ENCODE measurements at regions not wholly inside any gene's neighbourhood (a gene's known extent, or its start where the extent isn't known, plus 50 kb on each side); places are given as distances from the start of the nearest gene placed in this dataset.

GRCh38 chr2:57842531-57842930 lies 204.1 kb upstream of the VRK2 start:
- Histone ChIP-seq H3K27ac (no peak overlapping the region), H3K27me3 (replicated peaks; ENCODE audit: insufficient read depth) (no peaks in the 10 kb centered on the region), H3K9me3 (no peaks in the 10 kb centered on the region), H3K36me3 (no peaks in the 10 kb centered on the region), H3K4me3 (no peak overlapping the region), H3K4me1 (replicated peaks) (no peaks in the 10 kb centered on the region)
- TF ChIP-seq CTCF (IDR thresholded peaks at IDR 0.05) (no peak), POLR2AphosphoS5 (IDR thresholded peaks at IDR 0.05) (no peak), POLR2A (IDR thresholded peaks at IDR 0.05) (no peak)
- 100% methylated on average over 1 of the region's 1 CpG for WGBS
- intact Hi-C loops (cut with DNase I): no loop called here
- no peak for DNase-seq (ENCODE audit: low spot score)

GRCh38 chr2:57843158-57843557 lies 203.4 kb upstream of the VRK2 start:
- no peak for DNase-seq (ENCODE audit: low spot score)
- intact Hi-C loops (cut with DNase I): no loop called here
- Histone ChIP-seq H3K27ac (no peak overlapping the region), H3K36me3 (no peaks in the 10 kb centered on the region), H3K9me3 (no peaks in the 10 kb centered on the region), H3K4me1 (replicated peaks) (no peaks in the 10 kb centered on the region), H3K27me3 (replicated peaks; ENCODE audit: insufficient read depth) (no peaks in the 10 kb centered on the region), H3K4me3 (no peak overlapping the region)
- TF ChIP-seq CTCF (IDR thresholded peaks at IDR 0.05): no peak
- no peak for TF ChIP-seq POLR2A (IDR thresholded peaks at IDR 0.05)
- no peak for TF ChIP-seq POLR2AphosphoS5 (IDR thresholded peaks at IDR 0.05)
- 84% methylated on average over 3 of the region's 3 CpGs for WGBS

GRCh38 chr2:57848723-57849122 lies 197.9 kb upstream of the VRK2 start:
- 81% methylated on average over 4 of the region's 4 CpGs for WGBS

GRCh38 chr2:57849843-57850242 lies 196.8 kb upstream of the VRK2 start:
- H3K27ac ChIP-seq: no peak overlapping the region
- TF ChIP-seq POLR2A (IDR thresholded peaks at IDR 0.05) (no peak), CTCF (IDR thresholded peaks at IDR 0.05) (no peak), POLR2AphosphoS5 (IDR thresholded peaks at IDR 0.05) (no peak)
- no peaks in the 10 kb centered on the region for H3K4me1 ChIP-seq (replicated peaks)
- no peaks in the 10 kb centered on the region for H3K36me3 ChIP-seq
- no peak overlapping the region for H3K4me3 ChIP-seq
- no peaks in the 10 kb centered on the region for H3K27me3 ChIP-seq (replicated peaks; ENCODE audit: insufficient read depth)
- DNase-seq (ENCODE audit: low spot score): no peak
- no peaks in the 10 kb centered on the region for H3K9me3 ChIP-seq
- intact Hi-C loops (cut with DNase I): no loop called here
- 100% methylated on average over 3 of the region's 3 CpGs for WGBS

More at GRCh38 chr2:57848723-57849122, 197.9 kb upstream of the VRK2 start:
- Histone ChIP-seq H3K36me3 (no peaks in the 10 kb centered on the region), H3K4me3 (no peak overlapping the region), H3K27me3 (replicated peaks; ENCODE audit: insufficient read depth) (no peaks in the 10 kb centered on the region), H3K4me1 (replicated peaks) (no peaks in the 10 kb centered on the region), H3K27ac (no peak overlapping the region), H3K9me3 (no peaks in the 10 kb centered on the region)
- no peak for DNase-seq (ENCODE audit: low spot score)
- intact Hi-C loops (cut with DNase I): no loop called here
- TF ChIP-seq POLR2A (IDR thresholded peaks at IDR 0.05): no peak
- no peak for TF ChIP-seq POLR2AphosphoS5 (IDR thresholded peaks at IDR 0.05)
- TF ChIP-seq CTCF (IDR thresholded peaks at IDR 0.05): no peak

GRCh38 chr2:57850415-57851130 lies 196.0 kb upstream of the VRK2 start:
- no peaks in the 10 kb centered on the region for H3K36me3 ChIP-seq
- DNase-seq (ENCODE audit: low spot score): no peak
- no peaks in the 10 kb centered on the region for H3K9me3 ChIP-seq
- H3K4me1 ChIP-seq (replicated peaks): no peaks in the 10 kb centered on the region
- intact Hi-C loops (cut with DNase I): no loop called here
- H3K27ac ChIP-seq: no peak overlapping the region
- H3K27me3 ChIP-seq (replicated peaks; ENCODE audit: insufficient read depth): no peaks in the 10 kb centered on the region
- TF ChIP-seq POLR2AphosphoS5 (IDR thresholded peaks at IDR 0.05): no peak
- no peak for TF ChIP-seq POLR2A (IDR thresholded peaks at IDR 0.05)
- no peak for TF ChIP-seq CTCF (IDR thresholded peaks at IDR 0.05)
- H3K4me3 ChIP-seq: no peak overlapping the region
- 87% methylated on average over 15 of the region's 15 CpGs for WGBS
